ENCODE measurements at regions not wholly inside any gene's neighbourhood (a gene's known extent, or its start where the extent isn't known, plus 50 kb on each side); places are given as distances from the start of the nearest gene placed in this dataset.

GRCh38 chr3:188080091-188080490 is 73.9 kb upstream of the LPP start:
- TF ChIP-seq CTCF (conservative IDR thresholded peaks at IDR 0.05), result no peak
- H3K36me3 Mint-ChIP-seq (ENCODE audit: low read depth), result peaks cover 5% of the 10 kb centered on the region
- H3K4me1 Mint-ChIP-seq, result no peaks in the 10 kb centered on the region
- H3K27me3 Mint-ChIP-seq (ENCODE audit: low read depth), result no peaks in the 10 kb centered on the region
- no peak overlapping the region for H3K27ac Mint-ChIP-seq (ENCODE audit: unreplicated experiment)
- no peak overlapping the region for H3K4me3 Mint-ChIP-seq
- peaks cover 8% of the 10 kb centered on the region for H3K9me3 Mint-ChIP-seq
- DNase-seq (ENCODE audit: low read depth, low spot score), result no peak

GRCh38 chr3:188082031-188082430 is 71.9 kb upstream of the LPP start:
- DNase-seq (ENCODE audit: low read depth, low spot score), result no peak
- Mint-ChIP-seq H3K4me3 (no peak overlapping the region), H3K27ac (ENCODE audit: unreplicated experiment) (no peak overlapping the region), H3K9me3 (peaks cover 8% of the 10 kb centered on the region), H3K27me3 (ENCODE audit: low read depth) (no peaks in the 10 kb centered on the region), H3K4me1 (no peaks in the 10 kb centered on the region), H3K36me3 (ENCODE audit: low read depth) (peaks cover 5% of the 10 kb centered on the region)
- no peak for TF ChIP-seq CTCF (conservative IDR thresholded peaks at IDR 0.05)

- no peak for TF ChIP-seq CTCF (conservative IDR thresholded peaks at IDR 0.05)
- H3K27me3 Mint-ChIP-seq (ENCODE audit: low read depth), result no peaks in the 10 kb centered on the region
- H3K36me3 Mint-ChIP-seq (ENCODE audit: low read depth), result peaks cover 5% of the 10 kb centered on the region
- no peak overlapping the region for H3K4me3 Mint-ChIP-seq
- peaks cover 8% of the 10 kb centered on the region for H3K9me3 Mint-ChIP-seq
- DNase-seq (ENCODE audit: low read depth, low spot score), result no peak
- no peak overlapping the region for H3K27ac Mint-ChIP-seq (ENCODE audit: unreplicated experiment)
- H3K4me1 Mint-ChIP-seq, result no peaks in the 10 kb centered on the region
These were observed 71.5 kb upstream of the LPP start for GRCh38 chr3:188082450-188082849.

- Mint-ChIP-seq H3K4me3 (no peak overlapping the region), H3K36me3 (ENCODE audit: low read depth) (peaks cover 5% of the 10 kb centered on the region), H3K27ac (ENCODE audit: unreplicated experiment) (no peak overlapping the region), H3K27me3 (ENCODE audit: low read depth) (no peaks in the 10 kb centered on the region), H3K9me3 (peaks cover 8% of the 10 kb centered on the region), H3K4me1 (no peaks in the 10 kb centered on the region)
- no peak for DNase-seq (ENCODE audit: low read depth, low spot score)
- no peak for TF ChIP-seq CTCF (conservative IDR thresholded peaks at IDR 0.05)
These were observed 70.9 kb upstream of the LPP start for GRCh38 chr3:188083011-188083410.

- Mint-ChIP-seq H3K27me3 (ENCODE audit: low read depth) (no peaks in the 10 kb centered on the region), H3K4me3 (no peak overlapping the region), H3K9me3 (no peaks in the 10 kb centered on the region), H3K36me3 (ENCODE audit: low read depth) (no peaks in the 10 kb centered on the region), H3K4me1 (no peaks in the 10 kb centered on the region), H3K27ac (ENCODE audit: unreplicated experiment) (no peak overlapping the region)
- TF ChIP-seq CTCF (conservative IDR thresholded peaks at IDR 0.05), result no peak
- no peak for DNase-seq (ENCODE audit: low read depth, low spot score)
These were observed 69.0 kb upstream of the LPP start for GRCh38 chr3:188084752-188085583.

All from neural crest cell (in vitro differentiated cells).